ENCODE measurements at regions not wholly inside any gene's neighbourhood (a gene's known extent, or its start where the extent isn't known, plus 50 kb on each side); places are given as distances from the start of the nearest gene placed in this dataset.

GRCh38 chr6:21429291-21429690 is 164.3 kb upstream of the SOX4 start:
- no peak for DNase-seq

DNA sequence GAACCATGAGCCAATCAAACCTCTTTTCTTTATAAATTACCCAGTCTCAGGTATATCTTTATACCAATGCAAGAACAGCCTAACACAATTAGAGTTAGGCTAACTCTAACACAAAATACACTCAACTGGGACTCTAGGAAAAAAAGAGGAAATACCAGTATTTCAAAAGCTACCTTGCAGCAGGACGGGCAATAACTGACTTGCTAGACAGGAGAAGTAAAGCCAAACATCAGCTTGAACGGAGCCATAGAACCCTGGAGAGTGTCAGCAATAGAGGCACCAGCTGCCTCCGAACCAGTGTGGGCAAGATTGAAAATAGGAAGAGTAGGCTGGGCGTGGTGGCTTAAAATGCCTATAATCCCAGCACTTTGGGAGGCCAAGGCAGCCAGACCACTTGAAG is 162.0 kb upstream of the SOX4 start:
- DNase-seq, result no peak

GRCh38 chr6:21436625-21437024 is 156.9 kb upstream of the SOX4 start:
- DNase-seq, result no peak

- no peak for DNase-seq
Observed at GRCh38 chr6:21437581-21437980, 156.0 kb upstream of the SOX4 start.

- DNase-seq, result no peak
Observed at GRCh38 chr6:21438237-21438985, 155.1 kb upstream of the SOX4 start.

GRCh38 chr6:21438986-21439352 is 154.6 kb upstream of the SOX4 start:
- DNase-seq, result no peak

- no peak for DNase-seq
Observed at GRCh38 chr6:21441386-21441785, 152.2 kb upstream of the SOX4 start.

GRCh38 chr6:21442874-21443273 is 150.7 kb upstream of the SOX4 start:
- DNase-seq, result no peak

GRCh38 chr6:21444711-21445260 is 148.8 kb upstream of the SOX4 start:
- DNase-seq, result no peak

DNA sequence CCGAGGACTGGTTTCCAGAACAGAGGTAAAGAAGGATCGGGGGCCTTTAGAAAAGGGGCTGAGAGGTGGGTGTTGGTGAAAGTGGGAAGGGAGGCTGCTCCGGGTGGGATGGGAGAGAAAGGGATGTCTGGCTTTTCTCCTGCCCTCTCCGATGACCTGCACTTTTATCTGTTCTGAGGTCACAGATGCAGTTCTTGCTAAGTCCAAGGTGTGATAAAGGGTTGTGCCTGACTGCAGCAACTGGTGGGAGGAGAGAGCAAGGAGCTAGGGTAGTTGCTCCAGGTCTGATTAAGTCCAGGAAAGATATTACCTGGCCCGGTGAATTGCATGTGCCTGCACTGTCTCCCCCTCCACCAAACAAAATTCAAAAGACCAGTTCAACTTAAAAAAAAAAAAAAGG is 145.6 kb upstream of the SOX4 start:
- DNase-seq, result no peak

DNA sequence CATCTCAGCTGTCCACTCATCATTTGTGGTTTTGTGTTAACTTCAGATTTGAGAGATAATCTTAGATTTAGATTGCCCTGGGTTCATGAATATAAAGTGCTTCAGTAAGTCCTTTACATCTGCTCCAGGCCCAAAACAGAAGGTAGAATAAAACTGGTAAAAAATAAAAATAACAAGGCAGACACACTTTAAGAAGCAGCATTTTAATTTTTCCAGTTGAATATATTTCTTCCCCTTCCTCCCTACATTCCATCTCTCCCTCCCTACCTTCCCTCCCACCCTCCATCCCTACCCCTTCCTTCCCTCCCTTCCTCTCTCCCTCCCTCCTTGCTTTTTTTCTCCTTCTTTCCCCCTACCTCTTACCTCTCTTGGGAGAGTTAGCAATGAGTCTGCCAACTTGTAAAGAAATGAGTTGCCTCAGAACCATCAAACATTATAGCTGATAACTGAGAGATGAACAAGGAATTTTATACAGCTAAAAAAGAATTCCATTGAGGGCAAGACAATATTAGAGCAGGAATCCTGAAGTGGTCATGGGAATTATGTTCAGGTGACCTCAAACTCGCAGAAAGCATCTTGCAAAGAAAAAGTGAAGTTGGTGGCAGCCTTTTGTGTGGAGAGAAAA is 145.0 kb upstream of the SOX4 start:
- DNase-seq, result no peak

- no peak for DNase-seq
Observed at GRCh38 chr6:21450149-21450548, 143.4 kb upstream of the SOX4 start.

DNA sequence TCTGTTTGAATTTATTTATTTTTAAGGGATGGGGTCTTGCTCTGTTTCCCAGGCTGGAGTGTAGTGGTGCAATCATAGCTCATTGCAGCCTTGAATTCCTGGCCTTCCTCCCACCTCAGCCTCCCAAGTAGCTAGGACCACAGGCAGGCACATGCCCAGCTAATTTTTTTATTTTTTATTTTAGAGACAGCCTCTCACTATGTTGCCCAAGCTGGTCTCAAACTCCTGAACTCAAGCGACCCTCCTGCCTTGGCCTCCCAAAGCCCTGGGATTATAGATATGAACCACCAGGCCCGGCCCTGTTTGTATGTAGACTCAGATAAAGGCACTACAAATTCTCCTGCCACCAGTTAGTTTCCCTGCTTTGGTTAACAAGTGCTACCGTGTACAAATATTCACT is 142.9 kb upstream of the SOX4 start:
- DNase-seq, result no peak

DNA sequence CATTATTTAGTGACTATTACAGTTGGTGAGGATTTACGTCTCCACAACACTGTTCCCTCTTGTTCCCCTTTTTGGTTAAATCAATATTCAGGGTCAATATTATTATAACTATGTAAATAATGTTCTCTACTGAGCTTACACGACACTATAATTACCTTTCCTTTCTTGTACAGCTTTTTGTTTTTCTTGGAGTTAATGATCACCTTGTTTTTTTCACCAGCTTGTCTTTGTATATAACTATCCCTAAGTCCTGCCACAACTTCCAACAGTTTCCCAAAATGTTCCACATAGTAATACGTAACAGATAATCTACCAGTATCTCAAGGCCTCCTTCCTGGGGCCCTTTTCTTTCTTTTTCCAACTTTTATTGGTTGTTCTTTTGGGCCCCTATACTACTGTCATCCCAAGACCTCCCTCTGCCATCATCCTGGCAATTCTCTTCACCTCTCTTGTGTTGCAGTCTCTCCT is 142.0 kb upstream of the SOX4 start:
- DNase-seq, result no peak

GRCh38 chr6:21454262-21454661 is 139.3 kb upstream of the SOX4 start:
- DNase-seq, result no peak

DNA sequence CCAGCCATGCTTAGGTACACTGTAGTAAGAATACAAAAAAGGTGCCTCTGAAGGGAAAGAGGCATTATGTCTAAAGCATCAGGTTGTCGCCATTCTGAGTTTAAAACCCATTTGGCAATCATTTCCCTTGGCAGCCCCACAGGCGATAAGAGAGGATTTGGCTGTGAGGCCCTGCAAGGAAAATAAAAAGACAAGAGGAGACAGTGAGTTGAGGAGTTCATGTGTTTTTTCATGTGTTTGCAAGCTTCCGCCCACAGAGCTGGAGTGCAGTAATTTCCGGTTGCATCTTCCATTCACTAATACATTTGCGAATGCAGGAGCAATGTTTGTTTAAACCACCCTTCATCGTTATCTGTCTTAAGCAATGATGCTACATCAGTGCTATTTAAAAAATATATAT is 138.5 kb upstream of the SOX4 start:
- DNase-seq, result peak; percentile 79

- DNase-seq, result no peak
Observed at GRCh38 chr6:21457647-21458046, 135.9 kb upstream of the SOX4 start.

GRCh38 chr6:21459641-21460040 is 133.9 kb upstream of the SOX4 start:
- no peak for DNase-seq

DNA sequence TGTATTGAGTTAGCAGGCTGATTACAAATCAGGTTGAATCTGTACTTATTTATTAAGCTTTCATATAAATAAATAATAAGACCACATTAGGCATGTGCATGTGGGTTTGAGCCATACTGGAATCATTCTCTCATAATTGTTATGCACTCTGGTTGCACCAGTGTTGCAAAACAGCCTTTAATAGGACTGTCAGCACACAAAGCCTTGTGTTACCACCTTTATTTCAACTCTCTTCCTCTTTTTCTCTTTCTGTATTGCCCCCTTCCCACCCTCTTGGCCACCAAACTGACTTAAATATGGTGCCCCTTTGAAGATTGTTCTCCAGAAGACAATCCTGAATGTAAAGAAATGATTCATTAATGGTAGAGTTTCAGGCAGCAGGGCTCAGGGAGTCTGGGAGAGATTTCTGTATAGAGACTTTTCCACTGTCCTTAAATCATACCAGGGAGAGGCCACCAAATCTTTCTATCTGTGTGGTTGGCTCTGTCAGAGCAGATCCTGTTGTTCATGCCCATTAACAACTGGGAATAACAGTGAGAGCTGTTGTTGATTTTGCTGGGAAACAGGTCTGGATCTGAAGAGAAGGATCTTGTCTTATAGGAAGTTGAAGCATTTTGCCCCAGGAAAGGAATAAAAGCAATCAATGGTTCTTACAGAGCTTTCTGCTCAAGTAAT is 131.6 kb upstream of the SOX4 start:
- no peak for DNase-seq

GRCh38 chr6:21462519-21462852 is 131.1 kb upstream of the SOX4 start:
- no peak for DNase-seq

- no peak for DNase-seq
Observed at GRCh38 chr6:21467091-21467490, 126.5 kb upstream of the SOX4 start.

DNA sequence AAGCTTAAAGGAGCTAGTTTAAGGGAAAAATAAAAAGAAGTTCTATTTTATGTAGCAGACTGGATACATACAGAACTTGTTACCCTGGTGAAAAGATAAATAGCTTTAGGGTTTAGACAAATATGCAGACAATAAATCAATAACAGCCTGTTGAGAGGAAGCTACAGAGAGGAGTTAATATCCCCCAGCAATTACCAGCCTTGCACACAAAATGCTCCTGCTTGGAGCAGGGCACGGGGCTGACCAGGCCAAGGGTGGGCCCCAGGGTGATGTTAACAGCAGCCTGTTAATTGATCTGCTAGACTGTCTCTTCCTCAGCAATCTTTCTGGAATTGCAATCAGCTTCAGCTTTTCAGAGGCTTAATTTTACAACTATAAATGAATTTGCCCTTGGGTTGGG is 125.1 kb upstream of the SOX4 start:
- no peak for DNase-seq

- DNase-seq, result no peak
Observed at GRCh38 chr6:21469213-21469612, 124.3 kb upstream of the SOX4 start.

DNA sequence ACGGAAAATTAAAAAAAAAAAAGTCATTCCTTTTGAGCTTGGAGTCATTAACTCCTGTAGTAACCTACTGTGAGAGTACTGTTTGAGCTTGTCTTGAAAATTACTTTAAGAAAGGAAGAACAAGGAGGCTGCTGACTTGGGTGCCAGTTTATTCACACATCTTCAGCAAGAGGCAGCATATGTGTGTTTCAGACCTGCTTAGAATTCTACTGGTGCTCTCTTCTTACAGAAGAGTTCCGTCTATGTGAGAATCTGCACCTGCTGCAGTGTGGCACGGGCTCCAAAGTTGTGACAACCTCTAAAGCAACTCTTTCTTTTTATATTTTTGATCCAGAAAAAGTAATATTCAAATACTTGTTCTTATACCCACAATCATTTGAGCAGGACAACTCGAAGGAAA is 117.4 kb upstream of the SOX4 start:
- no peak for DNase-seq
